IMR-90 (cell line): ENCODE measurements at regions not wholly inside any gene's neighbourhood (a gene's known extent, or its start where the extent isn't known, plus 50 kb on each side); places are given as distances from the start of the nearest gene placed in this dataset.

Source experiments
- ATAC-seq: fragments of 200-7000 bp; cut with Tn5 transposase; 2 replicates; pipeline ENCODE4 v1.9.1; 2020; ENCODE audit warnings: low read depth, mild to moderate bottlenecking, moderate library complexity
- BruUV-seq: library from RNA; stranded (reverse); fragments of 400-500 nt; replicated peaks from 2 replicates; lab custom pipeline; 2021; lab: Mats Ljungman, UMichigan
- CTCF ChIA-PET: fragments of 300-600 bp; formaldehyde crosslinking; extraction: SDS; loops from one replicate; lab custom pipeline; 2021; ENCODE audit warnings: antibody characterized with exemption; lab: Yijun Ruan, JAX
- POLR2A ChIA-PET: fragments of 300-600 bp; sonication (Branson Sonifier 250); formaldehyde crosslinking; loops from one replicate; lab custom pipeline; 2022; ENCODE audit warnings: antibody characterized with exemption; ENCODE audit not compliant: unreplicated experiment; lab: Charles Lee
- DNase-seq: peaks from one replicate; pipeline ENCODE4 v3.0.0; 2013
- H2AFZ ChIP-seq: replicated peaks from 2 replicates; pipeline ENCODE3; 2013; ENCODE audit warnings: low read length, mild to moderate bottlenecking; ENCODE audit not compliant: poor library complexity
- H2AK5ac ChIP-seq: 2 replicates; pipeline ENCODE4 v1.6.1; 2013; ENCODE audit warnings: low read depth, low read length, inconsistent platforms
- H2AK9ac ChIP-seq: replicated peaks from 2 replicates; pipeline ENCODE3; 2013; ENCODE audit warnings: mild to moderate bottlenecking, low read depth, low read length, moderate library complexity; ENCODE audit not compliant: poor library complexity
- H2BK120ac ChIP-seq: 2 replicates; pipeline ENCODE4 v1.6.1; 2013; ENCODE audit warnings: low read depth, low read length, inconsistent platforms
- H2BK15ac ChIP-seq: 3 replicates; pipeline ENCODE4 v1.6.1; 2013; ENCODE audit warnings: low read depth, low read length, inconsistent platforms
- H2BK20ac ChIP-seq: 2 replicates; pipeline ENCODE4 v1.6.1; 2013; ENCODE audit warnings: low read depth, mild to moderate bottlenecking, inconsistent platforms, low read length, moderate library complexity
- H2BK5ac ChIP-seq: 2 replicates; pipeline ENCODE4 v1.6.1; 2013; ENCODE audit warnings: mild to moderate bottlenecking, low read depth, low read length, inconsistent platforms; ENCODE audit not compliant: poor library complexity, severe bottlenecking
- H3K14ac ChIP-seq: replicated peaks from 2 replicates; pipeline ENCODE4 v1.6.1; 2013; ENCODE audit warnings: low read depth, low read length, inconsistent platforms
- H3K18ac ChIP-seq: 2 replicates; pipeline ENCODE4 v1.6.1; 2013; ENCODE audit warnings: low read depth, low read length, control low read depth
- H3K23ac ChIP-seq: 2 replicates; pipeline ENCODE4 v1.6.1; 2013; ENCODE audit warnings: low read depth, low read length, inconsistent platforms
- H3K27ac ChIP-seq: 2 replicates; pipeline ENCODE4 v1.5.1; 2013; ENCODE audit warnings: mild to moderate bottlenecking, control low read depth, low read length; ENCODE audit not compliant: insufficient read depth
- H3K27me3 ChIP-seq: 2 replicates; pipeline ENCODE4 v1.6.1; 2013; ENCODE audit warnings: low read length; ENCODE audit not compliant: control insufficient read depth, insufficient read depth
- H3K36me3 ChIP-seq: 2 replicates; pipeline ENCODE4 v1.6.1; 2013; ENCODE audit warnings: low read length, mixed read lengths; ENCODE audit not compliant: control insufficient read depth, insufficient read depth
- H3K4ac ChIP-seq: 2 replicates; pipeline ENCODE4 v1.6.1; 2013; ENCODE audit warnings: low read depth, low read length, inconsistent platforms
- H3K4me1 ChIP-seq: 2 replicates; pipeline ENCODE4 v1.6.1; 2013; ENCODE audit warnings: low read length, mixed read lengths; ENCODE audit not compliant: control insufficient read depth, insufficient read depth
- H3K4me2 ChIP-seq: 2 replicates; pipeline ENCODE4 v1.6.1; 2013; ENCODE audit warnings: low read depth, mild to moderate bottlenecking, control low read depth, low read length, moderate library complexity
- H3K4me3 ChIP-seq: 2 replicates; pipeline ENCODE4 v1.5.1; 2013; ENCODE audit warnings: low read depth, mild to moderate bottlenecking, control low read depth, low read length, moderate library complexity; ENCODE audit not compliant: insufficient read depth
- H3K56ac ChIP-seq: 2 replicates; pipeline ENCODE4 v1.6.1; 2013; ENCODE audit warnings: low read length, inconsistent platforms; ENCODE audit not compliant: insufficient read depth; ENCODE audit errors: extremely low read depth
- H3K79me1 ChIP-seq, 2 experiments: 2 replicates each; pipeline ENCODE4 v1.6.1; 2013; ENCODE audit warnings: low read length in 2 of 2, inconsistent platforms in 1 of 2, low read depth in 1 of 2
- H3K9ac ChIP-seq: 2 replicates; pipeline ENCODE4 v1.6.1; 2013; ENCODE audit warnings: low read depth, low read length, control low read depth
- H3K9me1 ChIP-seq: 2 replicates; pipeline ENCODE4 v1.6.1; 2013; ENCODE audit warnings: low read length, inconsistent platforms; ENCODE audit not compliant: insufficient read depth
- H3K9me3 ChIP-seq: 2 replicates; pipeline ENCODE4 v1.6.1; 2013; ENCODE audit warnings: low read length; ENCODE audit not compliant: control insufficient read depth, insufficient read depth
- H4K20me1 ChIP-seq: 2 replicates; pipeline ENCODE4 v1.6.1; 2013; ENCODE audit warnings: low read length, inconsistent platforms; ENCODE audit not compliant: insufficient read depth
- H4K5ac ChIP-seq: 2 replicates; pipeline ENCODE4 v1.6.1; 2013; ENCODE audit warnings: mild to moderate bottlenecking, low read depth, low read length, control low read depth
- H4K8ac ChIP-seq, 2 experiments: 2 replicates each; pipeline ENCODE4 v1.6.1; 2013; ENCODE audit warnings: low read depth in 2 of 2, low read length in 2 of 2, control low read depth in 1 of 2, inconsistent platforms in 1 of 2
- H4K91ac ChIP-seq: 2 replicates; pipeline ENCODE4 v1.6.1; 2013; ENCODE audit warnings: low read depth, low read length, inconsistent platforms; ENCODE audit not compliant: insufficient read depth
- BHLHE40 ChIP-seq: fragments of 150-350 bp; IDR thresholded peaks from 2 replicates; pipeline ENCODE4 v1.6.1; 2016; ENCODE audit warnings: mild to moderate bottlenecking, low read depth, low read length
- CHD1 ChIP-seq: IDR thresholded peaks from 2 replicates; pipeline ENCODE4 v1.6.1; 2012; ENCODE audit warnings: low read depth, low read length, improper control_type of control experiment
- FOS ChIP-seq: fragments of 150-350 bp; IDR thresholded peaks from 2 replicates; pipeline ENCODE4 v1.6.1; 2016; ENCODE audit warnings: low read depth, low read length
- MAFK ChIP-seq: IDR thresholded peaks from 2 replicates; pipeline ENCODE4 v1.6.1; 2012; ENCODE audit warnings: low read depth, low read length, improper control_type of control experiment
- MXI1 ChIP-seq: IDR thresholded peaks from 2 replicates; pipeline ENCODE4 v1.6.1; 2012; ENCODE audit warnings: low read depth, mild to moderate bottlenecking, low read length, moderate library complexity, borderline replicate concordance
- NFE2L2 ChIP-seq: fragments of 150-350 bp; IDR thresholded peaks from 2 replicates; pipeline ENCODE4 v1.6.1; 2016; ENCODE audit warnings: low read depth, mild to moderate bottlenecking, low read length
- RAD21 ChIP-seq: IDR thresholded peaks from 2 replicates; pipeline ENCODE4 v1.6.1; 2012; ENCODE audit warnings: low read length, improper control_type of control experiment
- RCOR1 ChIP-seq: IDR thresholded peaks from 2 replicates; pipeline ENCODE4 v1.6.1; 2012; ENCODE audit warnings: mild to moderate bottlenecking, low read length, improper control_type of control experiment; ENCODE audit not compliant: insufficient replicate concordance
- SMC3 ChIP-seq: fragments of 150-350 bp; IDR thresholded peaks from 2 replicates; pipeline ENCODE4 v1.6.1; 2016; ENCODE audit warnings: low read depth, mild to moderate bottlenecking, antibody characterized with exemption, low read length, moderate library complexity
- whole genome bisulfite sequencing, 2 experiments: methylation state at CpG; one replicate each; pipeline versions ENCODE4 v1.1.5 to v1.1.7; 2013; ENCODE audit warnings: missing lambda C conversion rate in 2 of 2; ENCODE audit not compliant: insufficient read length in 1 of 2; ENCODE audit errors: extremely low coverage in 2 of 2; 5-methylcytosine and 5-hydroxymethylcytosine counted together
- dilution Hi-C: fragments of 300-500 bp; cut with HindIII; formaldehyde crosslinking; loops from one replicate; pipeline ENCODE4 v1.14.3; 2018; ENCODE audit warnings: low sequenced_read_pairs; ENCODE audit not compliant: unreplicated experiment
- in situ Hi-C: fragments of 300-500 bp; cut with MboI; formaldehyde crosslinking; loops from 3 replicates; pipeline ENCODE4 v1.14.3; 2019; ENCODE audit warnings: low sequenced_read_pairs, inconsistent platforms, mixed read lengths
- intact Hi-C: fragments of 100-400 bp; cut with micrococcal nuclease; formaldehyde crosslinking; loops from 2 replicates; pipeline ENCODE4 v1.10.0; 2022
- TF ChIP-seq, protein P1 (sequence below): fragments of 150-350 bp; IDR thresholded peaks from 2 replicates; pipeline ENCODE4 v1.6.1; 2017; ENCODE audit warnings: mild to moderate bottlenecking, antibody characterized with exemption, low read length, low read depth
- TF ChIP-seq, protein P2 (sequence below): conservative IDR thresholded peaks from 2 replicates; pipeline ENCODE4 v1.5.1; 2012; ENCODE audit warnings: mild to moderate bottlenecking, low read depth, low read length, improper control_type of control experiment

DNA sequence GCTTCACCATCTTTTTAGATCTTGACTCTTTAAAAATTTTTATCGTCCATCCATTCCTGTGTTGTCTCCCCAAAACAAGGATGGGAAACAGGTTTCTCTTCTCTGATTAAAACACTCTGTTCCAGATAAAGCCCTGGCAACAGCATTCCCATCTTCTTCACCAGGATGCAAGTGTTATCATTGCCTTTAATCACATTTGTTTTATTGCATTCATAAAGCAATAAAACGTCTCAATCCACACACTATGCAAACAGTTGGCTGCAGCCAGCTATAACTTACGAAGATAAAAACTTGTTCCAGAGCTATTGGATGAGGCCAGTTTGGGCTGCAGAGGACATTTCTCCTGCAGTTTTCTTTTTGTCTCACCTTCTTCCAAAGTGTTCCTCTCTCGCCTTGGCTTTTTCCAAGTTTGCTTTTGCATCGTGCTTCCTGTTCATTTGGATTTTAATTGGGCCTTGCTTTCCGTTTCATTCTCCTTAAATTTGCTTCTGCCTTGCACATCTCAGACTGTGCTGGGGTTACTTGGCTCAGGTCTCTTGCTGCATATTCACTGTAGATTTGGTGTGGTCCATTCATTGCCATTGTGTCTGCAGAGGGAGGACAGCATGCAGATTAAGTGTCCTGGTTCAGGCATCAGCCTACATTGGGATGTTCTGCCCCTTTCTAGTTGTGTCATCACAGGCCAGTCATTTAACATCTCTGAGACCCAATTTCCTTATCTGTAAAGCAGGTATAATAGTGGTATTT is 136.5 kb upstream of the LIFR start:
- Histone ChIP-seq H4K8ac (no peak overlapping the region), H2AFZ (no peak overlapping the region), H3K4me1 (peaks cover 6% of the 10 kb centered on the region; the same call in 1 of the 2 replicates), H3K9me3 (no peaks in the 10 kb centered on the region), H4K5ac (no peak overlapping the region), H3K36me3 (no peaks in the 10 kb centered on the region), H3K4me2 (no peak overlapping the region), H3K79me1 (no peaks in the 10 kb centered on the region), H3K14ac (no peak overlapping the region), H3K9me1 (no peaks in the 10 kb centered on the region), H4K20me1 (no peaks in the 10 kb centered on the region), H2AK5ac (no peak overlapping the region), H2BK20ac (no peak overlapping the region), H3K23ac (no peak overlapping the region), H3K18ac (no peak overlapping the region), H3K9ac (no peak overlapping the region), H2BK5ac (no peak overlapping the region), H3K4me3 (no peak overlapping the region), H4K91ac (no peak overlapping the region), H2AK9ac (no peak overlapping the region), H3K4ac (no peak overlapping the region), H3K56ac (no peak overlapping the region), H3K27me3 (peaks cover 1% of the 10 kb centered on the region), H3K27ac (no peak overlapping the region), H2BK120ac (no peak overlapping the region), H2BK15ac (no peak overlapping the region)
- no TSS peak for BruUV-seq
- no peak for TF ChIP-seq FOS
- TF ChIP-seq, protein P1, sequence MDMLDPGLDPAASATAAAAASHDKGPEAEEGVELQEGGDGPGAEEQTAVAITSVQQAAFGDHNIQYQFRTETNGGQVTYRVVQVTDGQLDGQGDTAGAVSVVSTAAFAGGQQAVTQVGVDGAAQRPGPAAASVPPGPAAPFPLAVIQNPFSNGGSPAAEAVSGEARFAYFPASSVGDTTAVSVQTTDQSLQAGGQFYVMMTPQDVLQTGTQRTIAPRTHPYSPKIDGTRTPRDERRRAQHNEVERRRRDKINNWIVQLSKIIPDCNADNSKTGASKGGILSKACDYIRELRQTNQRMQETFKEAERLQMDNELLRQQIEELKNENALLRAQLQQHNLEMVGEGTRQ, result no peak
- no peak for TF ChIP-seq CHD1
- TF ChIP-seq, protein P2, sequence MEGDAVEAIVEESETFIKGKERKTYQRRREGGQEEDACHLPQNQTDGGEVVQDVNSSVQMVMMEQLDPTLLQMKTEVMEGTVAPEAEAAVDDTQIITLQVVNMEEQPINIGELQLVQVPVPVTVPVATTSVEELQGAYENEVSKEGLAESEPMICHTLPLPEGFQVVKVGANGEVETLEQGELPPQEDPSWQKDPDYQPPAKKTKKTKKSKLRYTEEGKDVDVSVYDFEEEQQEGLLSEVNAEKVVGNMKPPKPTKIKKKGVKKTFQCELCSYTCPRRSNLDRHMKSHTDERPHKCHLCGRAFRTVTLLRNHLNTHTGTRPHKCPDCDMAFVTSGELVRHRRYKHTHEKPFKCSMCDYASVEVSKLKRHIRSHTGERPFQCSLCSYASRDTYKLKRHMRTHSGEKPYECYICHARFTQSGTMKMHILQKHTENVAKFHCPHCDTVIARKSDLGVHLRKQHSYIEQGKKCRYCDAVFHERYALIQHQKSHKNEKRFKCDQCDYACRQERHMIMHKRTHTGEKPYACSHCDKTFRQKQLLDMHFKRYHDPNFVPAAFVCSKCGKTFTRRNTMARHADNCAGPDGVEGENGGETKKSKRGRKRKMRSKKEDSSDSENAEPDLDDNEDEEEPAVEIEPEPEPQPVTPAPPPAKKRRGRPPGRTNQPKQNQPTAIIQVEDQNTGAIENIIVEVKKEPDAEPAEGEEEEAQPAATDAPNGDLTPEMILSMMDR, result no peak
- TF ChIP-seq RCOR1, result no peak
- no peak for TF ChIP-seq BHLHE40
- TF ChIP-seq NFE2L2, result no peak
- TF ChIP-seq RAD21, result no peak
- no peak for TF ChIP-seq MXI1
- no peak for TF ChIP-seq SMC3
- no peak for TF ChIP-seq MAFK
- dilution Hi-C loops (no loop called here), intact Hi-C loops (no loop called here), in situ Hi-C loops (no loop called here)
- DNase-seq (no peak), ATAC-seq (no peak)
- ChIA-PET POLR2A (no interaction called here), CTCF (no interaction called here)
- WGBS, 2 experiments, result 87% methylated on average over 4 of the region's 6 CpGs; no CpG with 5 or more reads in 1 of the 2 experiments
